GM10266 (cell line): ENCODE measurements at regions not wholly inside any gene's neighbourhood (a gene's known extent, or its start where the extent isn't known, plus 50 kb on each side); places are given as distances from the start of the nearest gene placed in this dataset.

Source experiments
- DNase-seq: peaks from one replicate; pipeline ENCODE4 v3.0.0; 2012; ENCODE audit errors: extremely low spot score
- TF ChIP-seq, protein P1 (sequence below): IDR thresholded peaks from 2 replicates; pipeline ENCODE4 v1.5.1; 2012; ENCODE audit warnings: mild to moderate bottlenecking, low read depth; ENCODE audit not compliant: control insufficient read depth, insufficient read depth; ENCODE audit errors: missing control alignments

DNA sequence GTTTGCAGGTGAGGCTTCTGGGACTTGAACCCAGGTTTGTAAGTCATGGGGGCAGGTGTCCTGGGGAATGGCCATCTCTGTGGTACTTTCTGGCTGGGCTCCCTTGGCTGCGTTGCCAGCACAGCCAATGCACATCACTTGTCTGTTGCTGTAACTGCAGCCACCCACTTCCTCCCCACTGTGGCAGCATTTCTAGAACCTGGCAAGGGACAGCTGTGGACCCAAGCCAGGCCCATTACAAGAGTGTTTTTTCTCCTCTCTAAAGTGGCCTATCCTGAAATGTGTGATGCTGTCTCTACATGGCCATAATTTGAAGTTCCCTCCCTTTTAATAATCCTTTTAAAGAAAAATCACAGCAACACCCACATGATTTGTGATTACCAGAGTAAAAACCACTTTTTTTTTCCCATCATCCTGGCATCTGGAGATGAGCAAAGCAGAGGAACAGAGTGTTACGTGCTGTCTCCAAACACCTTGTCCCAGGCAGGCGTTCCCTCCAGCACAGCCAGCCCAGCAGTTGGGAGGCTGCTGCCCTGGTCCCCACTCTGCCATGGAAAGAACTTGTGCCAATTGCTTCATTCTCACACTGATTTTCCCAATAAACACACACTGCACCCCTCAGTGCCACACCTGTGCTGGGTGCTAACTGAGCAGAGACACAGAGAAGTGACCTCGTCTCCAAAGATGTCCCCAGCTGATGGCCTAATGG, 360.6 kb upstream of the USP24 start:
- TF ChIP-seq, protein P1, sequence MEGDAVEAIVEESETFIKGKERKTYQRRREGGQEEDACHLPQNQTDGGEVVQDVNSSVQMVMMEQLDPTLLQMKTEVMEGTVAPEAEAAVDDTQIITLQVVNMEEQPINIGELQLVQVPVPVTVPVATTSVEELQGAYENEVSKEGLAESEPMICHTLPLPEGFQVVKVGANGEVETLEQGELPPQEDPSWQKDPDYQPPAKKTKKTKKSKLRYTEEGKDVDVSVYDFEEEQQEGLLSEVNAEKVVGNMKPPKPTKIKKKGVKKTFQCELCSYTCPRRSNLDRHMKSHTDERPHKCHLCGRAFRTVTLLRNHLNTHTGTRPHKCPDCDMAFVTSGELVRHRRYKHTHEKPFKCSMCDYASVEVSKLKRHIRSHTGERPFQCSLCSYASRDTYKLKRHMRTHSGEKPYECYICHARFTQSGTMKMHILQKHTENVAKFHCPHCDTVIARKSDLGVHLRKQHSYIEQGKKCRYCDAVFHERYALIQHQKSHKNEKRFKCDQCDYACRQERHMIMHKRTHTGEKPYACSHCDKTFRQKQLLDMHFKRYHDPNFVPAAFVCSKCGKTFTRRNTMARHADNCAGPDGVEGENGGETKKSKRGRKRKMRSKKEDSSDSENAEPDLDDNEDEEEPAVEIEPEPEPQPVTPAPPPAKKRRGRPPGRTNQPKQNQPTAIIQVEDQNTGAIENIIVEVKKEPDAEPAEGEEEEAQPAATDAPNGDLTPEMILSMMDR: no peak
- no peak for DNase-seq

DNA sequence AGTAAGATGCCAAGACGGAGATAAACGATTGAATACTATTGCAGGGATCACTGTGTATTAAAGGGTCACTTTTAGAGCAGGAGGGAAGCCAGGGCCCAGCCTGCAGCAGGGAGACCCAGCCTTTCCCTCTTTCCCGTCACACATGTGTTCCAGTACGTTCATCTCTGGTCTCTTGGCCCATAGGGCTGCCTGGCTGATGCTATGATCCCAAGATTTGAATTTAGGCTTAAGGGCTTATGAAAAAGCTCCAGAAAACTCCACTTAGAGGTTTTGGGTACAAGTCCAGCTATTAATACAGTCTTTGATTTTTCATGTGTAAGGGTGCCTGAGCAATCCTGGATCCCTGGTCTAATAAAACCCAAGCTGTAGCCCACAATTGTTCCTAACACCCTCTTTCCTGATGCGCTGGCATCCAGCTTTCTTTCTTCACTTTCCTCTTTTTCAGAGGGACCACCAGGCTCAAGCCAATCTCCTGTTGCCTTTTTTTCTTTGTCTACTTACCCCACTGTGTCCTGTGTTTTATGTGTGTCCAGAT, 359.6 kb upstream of the USP24 start:
- DNase-seq: no peak
- TF ChIP-seq, protein P1: no peak

- DNase-seq: no peak
- TF ChIP-seq, protein P1: no peak
Measured at GRCh38 chr1:55572878-55573734, 357.9 kb upstream of the USP24 start.

GRCh38 chr1:55571767-55572166, 356.6 kb upstream of the USP24 start:
- TF ChIP-seq, protein P1: no peak
- DNase-seq: no peak

DNA sequence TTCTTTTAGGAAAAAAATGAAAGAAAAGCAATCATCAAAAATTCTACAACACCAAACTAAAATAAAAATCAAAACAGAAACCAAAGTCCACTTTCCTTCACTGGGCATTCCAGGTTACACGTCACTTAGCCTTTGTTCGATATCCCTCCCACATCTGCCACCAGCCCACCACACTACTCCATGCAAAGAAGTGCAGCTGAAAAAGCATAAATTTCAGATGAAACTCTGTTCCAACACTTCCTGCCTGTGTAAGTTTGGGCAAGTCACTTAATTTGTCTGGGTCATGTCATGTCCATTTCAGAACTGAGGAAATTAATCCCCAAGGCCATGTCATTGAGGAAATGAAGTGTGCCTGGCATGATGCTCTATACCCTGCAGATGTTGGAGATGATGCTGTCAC, 354.3 kb upstream of the USP24 start:
- TF ChIP-seq, protein P1: no peak
- no peak for DNase-seq

DNA sequence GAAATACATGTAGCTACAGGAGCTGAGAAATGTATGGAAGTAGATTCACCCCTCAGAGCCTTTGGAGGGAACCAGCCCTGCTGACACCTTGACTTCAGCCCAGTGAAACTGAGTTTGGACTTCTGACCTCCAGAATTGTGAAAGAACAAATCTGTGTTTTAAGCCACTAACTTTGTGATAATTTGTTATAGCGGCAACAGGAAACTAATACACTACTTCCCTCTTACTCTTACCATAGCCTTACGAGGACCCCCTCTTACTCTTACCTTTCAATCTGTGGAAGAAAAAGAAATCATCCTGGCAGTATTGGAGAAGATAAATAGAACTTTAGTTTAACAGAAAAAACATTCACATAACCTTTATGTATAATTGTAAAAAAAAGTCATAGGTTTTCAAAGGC, 353.6 kb upstream of the USP24 start:
- TF ChIP-seq, protein P1: no peak
- no peak for DNase-seq

DNA sequence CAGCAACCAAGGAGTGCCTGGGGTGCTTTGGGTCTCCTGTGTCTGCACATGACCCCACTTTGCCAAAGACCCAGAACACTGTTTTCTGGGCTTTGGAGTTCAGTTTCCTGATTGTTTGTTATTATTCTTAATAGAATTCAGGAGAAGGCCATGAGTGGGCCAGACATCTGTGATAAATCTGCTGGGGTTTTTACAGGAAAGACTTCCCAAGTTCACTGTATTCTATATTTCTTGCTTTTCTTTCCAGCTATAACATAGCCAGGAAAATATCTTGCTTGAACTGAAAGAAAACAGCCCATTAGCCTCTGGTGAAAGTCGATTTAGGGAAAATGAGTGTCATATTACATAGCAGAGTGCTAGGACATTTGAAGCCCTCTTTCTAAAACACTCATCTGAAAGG, 345.1 kb upstream of the USP24 start:
- TF ChIP-seq, protein P1: no peak
- no peak for DNase-seq
